Thymus (tissue), 11 donors: ENCODE measurements at regions not wholly inside any gene's neighbourhood (a gene's known extent, or its start where the extent isn't known, plus 50 kb on each side); places are given as distances from the start of the nearest gene placed in this dataset.

ENCODE experiments used
- DNase-seq, 9 donors: peaks; one replicate each; pipeline ENCODE4 v3.0.0-alpha.2; 2013; ENCODE audit warnings: low spot score in 9 of 9, low read depth in 6 of 9, missing footprints in 1 of 9
- H3K27ac ChIP-seq, 2 donors: one replicate each; pipeline ENCODE4 v1.5.1; 2013; ENCODE audit warnings: control low read depth in 1 of 2, low read depth in 1 of 2, low read length in 1 of 2, mild to moderate bottlenecking in 1 of 2, moderate library complexity in 1 of 2
- H3K27me3 ChIP-seq, 2 donors: one replicate each; pipeline ENCODE4 v1.5.1; 2013; ENCODE audit warnings: low read length in 1 of 2; ENCODE audit not compliant: control insufficient read depth in 2 of 2, insufficient read depth in 1 of 2
- H3K36me3 ChIP-seq, 2 donors: one replicate each; pipeline ENCODE4 v1.5.1; 2013; ENCODE audit warnings: low read length in 1 of 2, mild to moderate bottlenecking in 1 of 2, moderate library complexity in 1 of 2; ENCODE audit not compliant: control insufficient read depth in 2 of 2, insufficient read depth in 2 of 2
- H3K4me1 ChIP-seq, 2 donors: one replicate each; pipeline ENCODE4 v1.5.1; 2013; ENCODE audit warnings: low read length in 2 of 2; ENCODE audit not compliant: control insufficient read depth in 2 of 2, insufficient read depth in 2 of 2
- H3K4me3 ChIP-seq, 2 donors: one replicate each; pipeline ENCODE4 v1.5.1; 2013; ENCODE audit warnings: low read length in 2 of 2, control low read depth in 1 of 2, mild to moderate bottlenecking in 1 of 2
- H3K9me3 ChIP-seq, 2 donors: one replicate each; pipeline ENCODE4 v1.5.1; 2013; ENCODE audit warnings: low read length in 1 of 2, mild to moderate bottlenecking in 1 of 2; ENCODE audit not compliant: control insufficient read depth in 2 of 2, insufficient read depth in 1 of 2
- WGBS: extraction: QIAGEN DNeasy Blood & Tissue Kit; methylation state at CpG from one replicate; pipeline ENCODE4 v1.1.7; 2013; 5-methylcytosine and 5-hydroxymethylcytosine counted together
- donor health status: healthy.

DNA sequence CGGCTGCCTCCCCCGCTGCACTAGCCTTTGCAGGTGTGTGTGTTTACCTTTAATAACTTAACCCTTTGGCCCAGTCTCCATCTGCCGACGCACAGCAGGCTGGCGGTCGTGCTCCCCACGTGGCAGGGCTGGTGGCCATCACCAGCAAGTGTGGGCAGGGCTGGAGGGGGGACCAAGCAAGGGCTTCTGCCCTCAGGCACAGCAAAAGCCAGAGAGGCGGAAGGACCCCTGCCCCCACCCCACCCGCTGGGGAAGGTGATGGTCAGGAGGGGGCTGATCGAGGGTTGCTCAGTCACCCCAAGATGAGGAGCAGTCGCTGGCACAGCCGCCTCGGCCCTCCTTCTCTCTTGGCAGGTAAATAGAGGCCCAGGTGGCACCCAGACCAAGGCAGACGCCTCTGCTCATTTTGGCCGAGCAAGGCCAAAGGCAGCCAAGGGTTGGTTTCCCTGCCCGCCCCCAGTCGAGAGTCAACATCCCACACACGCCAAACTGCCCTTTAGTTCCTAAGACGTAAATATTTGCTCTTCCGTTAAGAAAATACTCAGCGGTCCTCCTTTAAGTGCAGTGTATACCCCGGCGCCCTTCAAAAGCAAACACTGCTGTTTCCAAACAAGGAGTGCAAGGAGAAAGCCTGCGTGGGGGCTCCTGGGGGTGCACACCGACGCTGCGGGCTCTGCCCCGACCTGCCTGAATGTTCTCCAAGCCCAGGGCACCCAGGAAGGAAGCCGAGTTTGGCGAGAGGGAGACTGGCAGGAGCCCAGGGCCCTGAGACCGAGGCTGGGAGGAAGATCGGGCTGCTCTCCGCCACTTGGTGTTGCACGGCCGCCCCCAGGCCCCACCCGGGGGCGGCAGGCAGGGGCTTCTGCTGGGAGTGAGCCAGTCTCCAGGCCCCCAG lies 82.7 kb downstream of the SIK1 start:
- Histone ChIP-seq H3K27ac (no peak overlapping the region), H3K9me3 (peaks cover 0 to 15% of the 10 kb centered on the region in 2 donors), H3K27me3 (no peaks in the 10 kb centered on the region), H3K4me3 (no peak overlapping the region), H3K36me3 (no peaks in the 10 kb centered on the region), H3K4me1 (peaks cover 4 to 61% of the 10 kb centered on the region in 2 donors)
- no peak for DNase-seq
- WGBS, result 87% methylated on average over 37 of the region's 37 CpGs

DNA sequence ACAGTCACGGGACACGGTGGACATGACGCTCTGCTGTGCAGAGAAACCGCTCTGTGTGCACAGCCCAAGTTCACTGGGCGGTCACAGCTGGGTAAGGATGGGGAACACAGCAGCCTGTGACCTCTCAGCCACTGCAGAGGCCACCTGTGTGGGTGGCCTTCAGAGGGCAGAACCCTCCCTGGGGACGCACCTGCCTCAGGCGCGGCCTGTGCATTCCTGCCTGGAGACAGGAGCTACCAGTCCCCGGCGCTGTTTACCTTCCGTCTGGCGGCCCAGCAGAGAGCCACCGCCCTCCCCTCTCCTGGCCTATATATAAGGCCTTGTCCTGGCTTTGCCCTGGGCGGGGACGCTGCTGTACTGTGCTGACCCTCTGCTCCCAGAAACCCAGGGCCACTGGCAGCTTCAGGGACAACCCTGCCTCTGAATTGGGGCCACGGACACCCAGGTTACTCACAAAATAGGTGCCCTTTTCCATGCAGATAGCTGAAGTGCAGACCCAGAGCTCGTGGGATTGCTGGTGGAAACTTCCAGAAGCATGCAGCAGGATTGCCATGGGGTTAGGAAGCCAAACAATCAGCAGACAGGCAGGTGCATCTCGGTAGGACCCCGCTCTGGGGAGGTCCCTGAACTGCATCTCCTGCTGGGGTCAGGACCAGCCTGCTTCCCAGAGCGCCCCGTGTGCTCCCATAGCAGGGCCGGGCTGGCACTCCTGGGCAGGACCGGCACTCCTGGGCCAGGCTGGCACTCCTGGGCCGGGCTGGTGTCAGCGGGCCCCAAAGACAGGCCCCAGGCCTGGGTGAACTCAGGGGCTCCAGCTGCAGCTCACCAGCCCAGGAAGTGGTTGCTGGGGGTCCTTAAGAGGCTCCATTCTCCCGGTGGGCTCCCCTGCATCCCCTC lies 83.6 kb downstream of the SIK1 start:
- peaks cover 4 to 61% of the 10 kb centered on the region in 2 donors for H3K4me1 ChIP-seq
- H3K36me3 ChIP-seq, result no peaks in the 10 kb centered on the region
- 90% methylated on average over 26 of the region's 26 CpGs for WGBS
- H3K9me3 ChIP-seq, result peaks cover 0 to 15% of the 10 kb centered on the region in 2 donors
- DNase-seq, result peak in 1 of 9 donors; percentile 31
- no peaks in the 10 kb centered on the region for H3K27me3 ChIP-seq
- no peak overlapping the region for H3K4me3 ChIP-seq
- no peak overlapping the region for H3K27ac ChIP-seq

DNA sequence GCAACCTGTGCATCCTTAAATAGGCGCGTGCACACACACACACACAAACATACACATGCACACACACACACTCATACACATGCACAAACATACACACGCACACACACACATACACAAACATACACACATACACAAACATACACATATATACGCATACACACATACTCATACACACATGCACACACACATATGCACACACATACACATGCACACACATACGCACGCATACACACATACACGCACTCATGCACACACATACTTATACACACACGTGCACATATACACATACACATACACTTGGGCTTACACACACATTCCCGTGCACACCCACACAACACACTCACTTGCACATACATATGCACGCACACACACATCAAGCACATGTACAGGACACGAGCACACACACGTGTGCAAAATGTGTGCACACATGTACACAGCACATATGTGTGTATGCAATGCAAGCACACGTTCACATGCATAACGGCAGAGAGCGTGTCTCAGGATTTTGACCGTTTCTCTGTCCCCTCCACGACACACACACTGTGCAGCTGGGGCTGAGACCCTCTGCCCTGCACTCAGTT lies 84.5 kb downstream of the SIK1 start:
- Histone ChIP-seq H3K4me1 (peaks cover 9 to 60% of the 10 kb centered on the region in 2 donors), H3K27me3 (no peaks in the 10 kb centered on the region), H3K36me3 (no peaks in the 10 kb centered on the region), H3K9me3 (peaks cover 0 to 15% of the 10 kb centered on the region in 2 donors), H3K4me3 (no peak overlapping the region), H3K27ac (no peak overlapping the region)
- DNase-seq, result no peak
- WGBS, result 93% methylated on average over 17 of the region's 17 CpGs

DNA sequence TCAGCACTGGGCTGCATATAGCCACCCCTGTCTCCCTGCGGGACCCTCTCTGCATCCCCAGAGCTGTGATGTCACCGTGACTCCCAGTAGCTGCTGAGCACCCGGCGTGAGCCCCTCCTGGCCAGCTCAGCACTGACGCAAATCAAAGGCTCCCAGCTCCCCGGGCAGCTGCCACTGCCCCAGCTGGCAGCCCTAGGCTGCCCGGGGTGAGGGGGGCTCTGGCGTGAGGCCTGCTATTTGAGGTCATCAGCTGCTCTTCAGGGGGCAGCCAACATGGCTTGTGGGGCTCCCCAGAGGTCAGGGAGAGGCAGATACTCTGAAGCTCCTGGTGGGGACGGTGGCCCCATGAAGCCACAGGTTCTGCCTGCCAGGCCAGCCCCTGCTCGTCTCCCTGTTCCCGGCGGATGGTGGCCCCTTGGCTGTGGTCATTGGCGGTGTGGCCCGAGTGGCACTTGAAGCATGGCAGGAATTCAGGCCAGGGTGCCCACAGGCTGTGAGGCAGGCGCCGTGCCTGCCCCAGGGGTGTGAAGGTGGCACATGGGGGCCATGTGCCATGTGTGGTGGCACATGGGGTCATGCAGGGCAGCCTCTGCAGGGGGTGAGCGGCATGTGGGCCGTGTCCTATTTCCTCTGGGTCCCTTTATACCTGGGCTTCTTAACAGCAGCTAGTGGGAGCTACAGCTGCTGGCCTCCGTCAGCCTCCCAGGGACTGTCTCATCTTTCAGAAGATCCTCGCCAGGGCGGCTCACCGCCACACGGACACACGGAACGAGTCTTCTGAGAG lies 85.4 kb downstream of the SIK1 start:
- WGBS, result 94% methylated on average over 25 of the region's 25 CpGs
- no peak overlapping the region for H3K27ac ChIP-seq

DNA sequence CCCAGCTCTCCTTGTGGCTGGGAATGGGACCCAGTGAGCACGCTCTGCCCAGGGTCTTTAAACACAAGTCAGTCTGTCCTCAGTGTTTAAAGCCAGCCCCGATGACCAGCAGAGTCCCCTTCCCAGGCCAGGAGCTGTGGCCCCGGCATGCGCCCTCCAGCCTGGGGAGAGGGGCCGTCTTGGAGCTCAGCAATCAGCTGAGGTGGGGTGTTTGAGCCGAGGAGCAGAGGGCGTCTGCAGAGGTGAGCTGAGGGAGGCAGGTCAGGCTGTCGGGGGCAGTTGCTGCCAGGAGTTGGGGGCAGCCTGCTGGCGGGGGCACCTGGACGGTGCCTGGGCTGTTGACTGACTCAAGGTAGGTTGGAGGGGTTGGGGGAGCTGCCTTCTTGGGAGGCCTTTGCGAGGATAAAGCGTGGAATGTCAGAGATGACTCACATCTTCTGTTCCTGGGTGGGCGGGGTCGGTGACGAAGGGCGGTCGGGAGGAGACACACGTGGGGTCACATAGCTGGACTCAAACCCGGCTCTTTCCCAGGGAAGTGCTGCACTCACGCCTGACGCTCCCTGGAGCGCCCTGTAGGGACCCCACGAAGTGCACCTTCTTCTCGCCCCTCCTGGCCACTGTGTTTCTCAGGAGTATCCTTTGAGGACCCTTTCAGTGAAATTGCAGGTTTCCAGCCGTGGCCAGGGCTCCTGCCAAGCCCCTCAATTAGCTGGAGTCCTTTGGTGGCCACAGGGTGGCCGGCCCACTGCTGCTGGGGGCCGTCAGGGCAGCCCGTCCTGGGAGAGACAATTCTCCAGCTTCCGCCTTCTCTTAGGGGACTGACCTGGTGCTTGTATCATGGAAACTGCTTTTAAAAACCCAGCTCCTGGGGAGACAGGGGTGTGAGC lies 86.2 kb downstream of the SIK1 start:
- no peak overlapping the region for H3K4me3 ChIP-seq
- no peaks in the 10 kb centered on the region for H3K36me3 ChIP-seq
- no peak for DNase-seq
- H3K27me3 ChIP-seq, result no peaks in the 10 kb centered on the region
- 97% methylated on average over 29 of the region's 29 CpGs for WGBS
- peaks cover 5 to 44% of the 10 kb centered on the region in 2 donors for H3K4me1 ChIP-seq
- no peak overlapping the region for H3K27ac ChIP-seq
- peaks cover 0 to 8% of the 10 kb centered on the region in 2 donors for H3K9me3 ChIP-seq

More for the DNA sequence above, 85.4 kb downstream of the SIK1 start:
- DNase-seq, result no peak
- Histone ChIP-seq H3K9me3 (peaks cover 0 to 15% of the 10 kb centered on the region in 2 donors), H3K36me3 (no peaks in the 10 kb centered on the region), H3K27me3 (no peaks in the 10 kb centered on the region), H3K4me3 (no peak overlapping the region), H3K4me1 (peaks cover 9 to 52% of the 10 kb centered on the region in 2 donors)

DNA sequence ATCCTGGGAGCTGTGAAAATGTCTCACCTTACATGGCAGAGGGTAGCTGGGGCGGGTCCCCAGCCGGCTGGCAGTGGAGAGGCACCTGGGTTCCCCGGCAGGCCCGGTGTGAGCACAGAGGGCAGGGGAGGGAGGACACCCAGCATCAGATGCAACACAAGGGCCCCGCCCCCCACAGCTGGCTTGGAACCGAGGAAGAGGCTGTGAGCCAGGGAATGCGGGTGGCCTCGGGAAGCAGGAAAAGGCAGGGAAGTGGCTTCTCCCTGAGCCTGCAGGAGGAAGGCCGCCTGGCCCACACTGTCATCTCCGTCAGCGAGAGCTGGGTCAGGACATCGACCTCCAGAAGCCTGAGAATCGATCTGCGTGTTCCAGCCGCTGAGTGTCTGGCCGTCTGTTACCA lies 87.3 kb downstream of the SIK1 start:
- WGBS, result 94% methylated on average over 16 of the region's 16 CpGs
- no peak overlapping the region for H3K4me3 ChIP-seq
- H3K9me3 ChIP-seq, result peaks cover 0 to 10% of the 10 kb centered on the region in 2 donors
- no peaks in the 10 kb centered on the region for H3K27me3 ChIP-seq
- H3K27ac ChIP-seq, result no peak overlapping the region
- H3K36me3 ChIP-seq, result no peaks in the 10 kb centered on the region
- peaks cover 5 to 33% of the 10 kb centered on the region in 2 donors for H3K4me1 ChIP-seq
- no peak for DNase-seq

DNA sequence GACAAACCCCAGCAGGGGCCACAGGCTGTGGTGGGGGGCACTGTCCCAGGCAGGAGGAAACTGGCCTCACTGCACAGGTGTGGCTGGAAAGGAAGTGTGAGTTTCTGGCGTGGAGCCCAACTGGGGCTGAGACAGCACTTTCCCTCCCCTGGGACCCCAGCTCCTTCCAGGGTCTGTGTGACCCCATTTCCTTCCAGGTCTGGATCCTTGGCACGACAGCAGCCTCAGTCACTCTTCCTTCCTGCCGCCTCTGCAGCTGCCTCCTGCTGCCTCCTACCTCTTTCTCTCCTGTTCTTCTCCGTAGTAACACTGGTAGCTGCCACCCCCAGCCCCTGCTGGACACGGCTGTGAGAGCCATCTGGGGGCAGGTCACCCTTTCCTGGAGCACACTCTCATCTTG lies 88.0 kb downstream of the SIK1 start:
- no peak for DNase-seq
- Histone ChIP-seq H3K9me3 (peaks cover 0 to 6% of the 10 kb centered on the region in 2 donors), H3K36me3 (no peaks in the 10 kb centered on the region), H3K27me3 (no peaks in the 10 kb centered on the region), H3K4me3 (no peak overlapping the region), H3K27ac (no peak overlapping the region), H3K4me1 (peaks cover 5 to 26% of the 10 kb centered on the region in 2 donors)
- 17% methylated on average over 5 of the region's 5 CpGs for WGBS
